ENCODE measurements at regions not wholly inside any gene's neighbourhood (a gene's known extent, or its start where the extent isn't known, plus 50 kb on each side); places are given as distances from the start of the nearest gene placed in this dataset.

DNA sequence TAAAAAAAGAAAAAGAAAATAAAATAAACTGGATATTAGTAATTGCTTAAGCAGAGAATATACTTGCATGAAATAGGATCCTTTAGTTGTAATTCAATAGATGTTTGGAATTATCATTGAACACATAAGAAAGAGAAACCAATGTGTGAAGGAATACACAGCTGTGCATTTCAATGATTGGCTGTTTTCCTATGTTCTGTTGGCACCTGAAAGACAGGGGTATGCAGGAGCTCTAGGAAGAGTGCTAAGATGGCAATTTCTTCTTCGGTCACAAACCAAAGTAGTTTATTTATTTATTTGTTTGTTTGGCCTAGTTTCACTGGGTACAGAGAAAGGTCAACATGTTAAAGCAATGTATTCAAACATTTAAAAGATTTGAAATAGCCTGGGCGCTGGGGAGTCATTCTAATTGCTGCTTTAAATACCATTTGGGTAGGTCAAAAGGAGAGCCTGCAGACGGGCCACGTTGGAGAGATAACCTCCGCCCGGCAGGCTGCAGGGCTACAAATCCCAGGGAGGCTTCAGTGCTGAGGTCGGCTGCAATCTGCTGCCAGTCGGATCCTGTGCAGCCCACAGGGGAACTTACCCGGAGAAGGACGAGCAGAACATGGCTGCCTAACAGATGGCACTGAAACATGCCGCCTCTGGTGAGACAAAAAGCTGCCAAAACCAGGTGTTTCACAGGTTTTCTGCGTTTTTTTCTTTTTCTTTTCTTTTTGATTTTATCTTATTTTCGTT lies 154.2 kb upstream of the TYRP1 start:
- TF ChIP-seq, protein P1, sequence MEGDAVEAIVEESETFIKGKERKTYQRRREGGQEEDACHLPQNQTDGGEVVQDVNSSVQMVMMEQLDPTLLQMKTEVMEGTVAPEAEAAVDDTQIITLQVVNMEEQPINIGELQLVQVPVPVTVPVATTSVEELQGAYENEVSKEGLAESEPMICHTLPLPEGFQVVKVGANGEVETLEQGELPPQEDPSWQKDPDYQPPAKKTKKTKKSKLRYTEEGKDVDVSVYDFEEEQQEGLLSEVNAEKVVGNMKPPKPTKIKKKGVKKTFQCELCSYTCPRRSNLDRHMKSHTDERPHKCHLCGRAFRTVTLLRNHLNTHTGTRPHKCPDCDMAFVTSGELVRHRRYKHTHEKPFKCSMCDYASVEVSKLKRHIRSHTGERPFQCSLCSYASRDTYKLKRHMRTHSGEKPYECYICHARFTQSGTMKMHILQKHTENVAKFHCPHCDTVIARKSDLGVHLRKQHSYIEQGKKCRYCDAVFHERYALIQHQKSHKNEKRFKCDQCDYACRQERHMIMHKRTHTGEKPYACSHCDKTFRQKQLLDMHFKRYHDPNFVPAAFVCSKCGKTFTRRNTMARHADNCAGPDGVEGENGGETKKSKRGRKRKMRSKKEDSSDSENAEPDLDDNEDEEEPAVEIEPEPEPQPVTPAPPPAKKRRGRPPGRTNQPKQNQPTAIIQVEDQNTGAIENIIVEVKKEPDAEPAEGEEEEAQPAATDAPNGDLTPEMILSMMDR (tag by site-specific recombination; IDR thresholded peaks at IDR 0.05): no peak
- TF ChIP-seq KLF7 (tag by site-specific recombination; IDR thresholded peaks at IDR 0.05; ENCODE audit: borderline replicate concordance): no peak

Measured in HEK293 (cell line).